OCI-LY7 (cell line): ENCODE measurements at regions not wholly inside any gene's neighbourhood (a gene's known extent, or its start where the extent isn't known, plus 50 kb on each side); places are given as distances from the start of the nearest gene placed in this dataset.

ENCODE experiments used
- BruUV-seq: library from RNA; stranded (reverse); fragments of 400-500 nt; replicated peaks from 2 replicates; lab custom pipeline; 2021; lab: Mats Ljungman, UMichigan
- CTCF ChIA-PET: fragments of 300-600 bp; sonication (Branson Sonifier 250); formaldehyde crosslinking; loops from one replicate; lab custom pipeline; 2022; ENCODE audit warnings: antibody characterized with exemption; ENCODE audit not compliant: unreplicated experiment; lab: Charles Lee
- POLR2A ChIA-PET: fragments of 300-600 bp; sonication (Branson Sonifier 250); formaldehyde crosslinking; loops from one replicate; lab custom pipeline; 2022; ENCODE audit warnings: antibody characterized with exemption; lab: Charles Lee
- DNase-seq: peaks from one replicate; pipeline ENCODE4 v3.0.0-alpha.2; 2015; ENCODE audit warnings: low spot score
- H2AFZ ChIP-seq: fragments of 200-600 bp; sonication (generic), shearing (Covaris generic); 2 replicates; pipeline ENCODE4 v1.6.1; 2014; ENCODE audit warnings: mild to moderate bottlenecking, antibody characterized with exemption, low read length, moderate library complexity
- H3K27ac ChIP-seq: fragments of 200-600 bp; sonication (generic); 2 replicates; pipeline ENCODE4 v1.5.1; 2014; ENCODE audit warnings: mixed run types, low read depth, mild to moderate bottlenecking, moderate library complexity, low read length, inconsistent platforms; ENCODE audit not compliant: poor library complexity, severe bottlenecking
- H3K36me3 ChIP-seq: fragments of 200-600 bp; sonication (generic); 2 replicates; pipeline ENCODE4 v1.6.1; 2014; ENCODE audit warnings: mild to moderate bottlenecking, antibody characterized with exemption, low read length, moderate library complexity, mixed read lengths; ENCODE audit not compliant: insufficient read depth
- H3K4me1 ChIP-seq: fragments of 200-600 bp; sonication (generic); 2 replicates; pipeline ENCODE4 v1.5.1; 2014; ENCODE audit warnings: mild to moderate bottlenecking, low read length; ENCODE audit not compliant: insufficient read depth, poor library complexity, severe bottlenecking
- H3K4me2 ChIP-seq: fragments of 200-600 bp; sonication (generic); 2 replicates; pipeline ENCODE4 v1.6.1; 2014; ENCODE audit warnings: mild to moderate bottlenecking, low read length
- H3K4me3 ChIP-seq: fragments of 200-600 bp; sonication (generic); 2 replicates; pipeline ENCODE4 v1.5.1; 2014; ENCODE audit warnings: mild to moderate bottlenecking, low read depth, low read length; ENCODE audit not compliant: poor library complexity, severe bottlenecking
- H3K79me2 ChIP-seq: fragments of 200-600 bp; sonication (generic); 2 replicates; pipeline ENCODE4 v1.6.1; 2016; ENCODE audit warnings: low read depth, mild to moderate bottlenecking, low read length, moderate library complexity, mixed read lengths; ENCODE audit not compliant: insufficient read depth
- H3K9me2 ChIP-seq: fragments of 200-600 bp; sonication (generic); 2 replicates; pipeline ENCODE4 v1.6.1; 2016; ENCODE audit warnings: mild to moderate bottlenecking, low read length, mixed read lengths; ENCODE audit not compliant: insufficient read depth
- H3K9me3 ChIP-seq: fragments of 200-600 bp; sonication (generic); 2 replicates; pipeline ENCODE4 v1.6.1; 2014; ENCODE audit warnings: mild to moderate bottlenecking, mixed run types, low read length, mixed read lengths
- H4K20me1 ChIP-seq: fragments of 200-600 bp; sonication (generic); 2 replicates; pipeline ENCODE4 v1.6.1; 2014; ENCODE audit warnings: mild to moderate bottlenecking, antibody characterized with exemption, low read length, moderate library complexity, mixed read lengths; ENCODE audit not compliant: insufficient read depth
- EZH2phosphoT487 ChIP-seq: fragments of 200-600 bp; sonication (generic); IDR thresholded peaks from 2 replicates; pipeline ENCODE4 v1.6.1; 2018; ENCODE audit warnings: low read depth, borderline replicate concordance, mild to moderate bottlenecking, mixed run types, antibody characterized with exemption, low read length, moderate library complexity, mixed read lengths
- intact Hi-C: fragments of 100-400 bp; cut with micrococcal nuclease; formaldehyde crosslinking; loops from one replicate; pipeline ENCODE4 v1.10.0; 2022; ENCODE audit not compliant: unreplicated experiment
- TF ChIP-seq, protein P1 (sequence below): fragments of 200-600 bp; sonication (generic); conservative IDR thresholded peaks from 2 replicates; pipeline ENCODE4 v1.5.1; 2014; ENCODE audit warnings: mild to moderate bottlenecking, antibody characterized with exemption, low read length, moderate library complexity, mixed read lengths

DNA sequence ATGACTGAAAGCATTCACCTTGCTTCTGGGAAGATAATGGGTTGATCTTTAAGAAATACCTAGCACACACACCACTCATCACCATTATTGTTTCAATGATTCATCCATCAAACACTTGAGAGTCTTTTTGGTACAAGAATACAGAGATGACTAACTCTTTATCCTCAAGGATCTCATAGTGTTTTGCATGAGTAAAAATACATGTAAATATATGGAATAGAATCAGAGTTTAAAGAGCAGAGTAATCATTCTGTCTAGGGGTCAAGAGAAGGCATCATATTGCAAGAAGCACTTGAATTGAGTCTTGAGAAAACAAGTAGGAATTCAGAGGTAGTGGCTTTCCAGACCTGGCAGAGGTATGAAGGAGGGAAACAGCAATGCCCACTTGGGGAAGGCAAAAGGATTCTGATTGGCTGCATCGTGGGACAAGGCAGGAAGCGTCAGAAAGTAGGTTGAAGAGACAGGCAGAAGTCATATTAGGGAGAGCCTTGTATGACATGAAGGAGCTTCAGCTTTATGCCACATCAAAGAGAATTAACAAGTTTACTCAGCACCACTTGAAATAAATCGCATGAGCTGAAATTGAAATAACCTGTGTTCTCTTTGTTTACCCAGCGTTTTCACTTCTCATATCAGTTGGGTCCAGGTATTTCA, 542.5 kb downstream of the TLE1 start:
- CTCF ChIA-PET: no interaction called here
- BruUV-seq: no TSS peak
- TF ChIP-seq, protein P1, sequence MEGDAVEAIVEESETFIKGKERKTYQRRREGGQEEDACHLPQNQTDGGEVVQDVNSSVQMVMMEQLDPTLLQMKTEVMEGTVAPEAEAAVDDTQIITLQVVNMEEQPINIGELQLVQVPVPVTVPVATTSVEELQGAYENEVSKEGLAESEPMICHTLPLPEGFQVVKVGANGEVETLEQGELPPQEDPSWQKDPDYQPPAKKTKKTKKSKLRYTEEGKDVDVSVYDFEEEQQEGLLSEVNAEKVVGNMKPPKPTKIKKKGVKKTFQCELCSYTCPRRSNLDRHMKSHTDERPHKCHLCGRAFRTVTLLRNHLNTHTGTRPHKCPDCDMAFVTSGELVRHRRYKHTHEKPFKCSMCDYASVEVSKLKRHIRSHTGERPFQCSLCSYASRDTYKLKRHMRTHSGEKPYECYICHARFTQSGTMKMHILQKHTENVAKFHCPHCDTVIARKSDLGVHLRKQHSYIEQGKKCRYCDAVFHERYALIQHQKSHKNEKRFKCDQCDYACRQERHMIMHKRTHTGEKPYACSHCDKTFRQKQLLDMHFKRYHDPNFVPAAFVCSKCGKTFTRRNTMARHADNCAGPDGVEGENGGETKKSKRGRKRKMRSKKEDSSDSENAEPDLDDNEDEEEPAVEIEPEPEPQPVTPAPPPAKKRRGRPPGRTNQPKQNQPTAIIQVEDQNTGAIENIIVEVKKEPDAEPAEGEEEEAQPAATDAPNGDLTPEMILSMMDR: no peak
- TF ChIP-seq EZH2phosphoT487: no peak

DNA sequence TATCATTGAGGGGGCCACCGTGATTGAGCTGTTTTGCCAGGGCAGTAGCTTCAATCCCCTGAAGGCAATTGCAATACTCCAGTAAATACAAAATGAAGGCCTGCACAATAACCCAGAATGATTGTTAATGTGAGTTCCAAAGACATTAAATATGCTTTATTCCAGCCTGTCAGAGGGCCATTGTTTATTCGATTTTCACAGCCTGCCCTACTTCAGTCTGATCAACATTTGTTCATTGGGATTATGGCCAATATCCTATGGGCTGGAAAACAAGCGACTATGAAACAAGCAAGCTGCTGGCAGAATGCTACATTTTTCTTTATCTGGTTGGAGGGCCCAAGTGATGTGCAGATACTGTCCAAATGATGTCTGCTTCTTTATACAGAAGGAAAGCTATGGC, 543.1 kb downstream of the TLE1 start:
- ChIA-PET CTCF (no interaction called here), POLR2A (no interaction called here)
- H3K9me2 ChIP-seq: no peaks in the 10 kb centered on the region
- H3K36me3 ChIP-seq: no peaks in the 10 kb centered on the region
- H3K27ac ChIP-seq: no peak overlapping the region
- H3K4me2 ChIP-seq: no peak overlapping the region
- no peaks in the 10 kb centered on the region for H4K20me1 ChIP-seq
- no peak for TF ChIP-seq EZH2phosphoT487
- TF ChIP-seq, protein P1: no peak
- no peaks in the 10 kb centered on the region for H3K4me1 ChIP-seq
- no peak overlapping the region for H3K4me3 ChIP-seq
- intact Hi-C loops: no loop called here
- no peaks in the 10 kb centered on the region for H3K9me3 ChIP-seq
- no TSS peak for BruUV-seq
- no peak for DNase-seq
- H3K79me2 ChIP-seq: no peaks in the 10 kb centered on the region
- no peak overlapping the region for H2AFZ ChIP-seq

More for the DNA sequence above, 542.5 kb downstream of the TLE1 start:
- Histone ChIP-seq H3K4me2 (no peak overlapping the region), H3K9me2 (no peaks in the 10 kb centered on the region), H3K9me3 (no peaks in the 10 kb centered on the region), H3K79me2 (no peaks in the 10 kb centered on the region), H3K27ac (no peak overlapping the region), H2AFZ (no peak overlapping the region), H4K20me1 (no peaks in the 10 kb centered on the region), H3K4me1 (no peaks in the 10 kb centered on the region), H3K36me3 (no peaks in the 10 kb centered on the region), H3K4me3 (no peak overlapping the region)
- POLR2A ChIA-PET: no interaction called here
- DNase-seq: no peak
- intact Hi-C loops: no loop called here

DNA sequence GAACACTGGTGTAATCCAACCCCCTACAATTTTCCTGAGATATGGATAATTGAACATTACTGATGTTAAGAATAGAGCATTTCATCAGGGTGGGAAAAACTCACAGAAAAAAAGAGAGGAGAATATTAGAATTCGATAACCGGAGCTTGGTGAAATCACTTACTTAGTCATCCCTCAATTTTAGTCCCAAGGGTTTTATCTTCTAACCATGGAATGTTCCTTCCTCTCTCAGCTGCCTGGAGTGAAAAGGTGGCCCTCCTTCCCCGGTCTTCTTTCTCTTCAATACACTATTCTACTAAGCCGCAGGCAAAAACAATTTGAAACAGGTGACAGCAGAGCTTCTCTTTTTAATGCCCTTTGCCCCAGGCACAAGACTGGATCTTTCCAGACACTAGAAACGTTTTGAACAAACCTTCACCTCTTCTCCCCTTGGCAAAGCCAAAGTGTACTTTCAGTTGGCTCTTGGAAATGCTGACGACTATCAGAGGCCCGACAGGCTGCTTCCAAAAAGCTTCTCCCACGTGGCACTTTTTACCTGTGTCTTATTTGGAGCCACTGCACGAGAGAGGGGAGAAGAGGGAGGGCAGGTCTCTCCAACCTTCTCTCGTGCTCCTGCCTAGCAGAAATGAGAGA, 543.9 kb downstream of the TLE1 start:
- no peaks in the 10 kb centered on the region for H3K9me3 ChIP-seq
- H4K20me1 ChIP-seq: no peaks in the 10 kb centered on the region
- no peak overlapping the region for H3K4me2 ChIP-seq
- no peaks in the 10 kb centered on the region for H3K79me2 ChIP-seq
- H3K4me3 ChIP-seq: no peak overlapping the region
- no peak overlapping the region for H3K27ac ChIP-seq
- H2AFZ ChIP-seq: no peak overlapping the region
- POLR2A ChIA-PET: no interaction called here
- CTCF ChIA-PET: no interaction called here
- DNase-seq: no peak
- TF ChIP-seq, protein P1: no peak
- no peak for TF ChIP-seq EZH2phosphoT487
- H3K4me1 ChIP-seq: no peaks in the 10 kb centered on the region
- no peaks in the 10 kb centered on the region for H3K9me2 ChIP-seq
- H3K36me3 ChIP-seq: no peaks in the 10 kb centered on the region
- BruUV-seq: no TSS peak
- intact Hi-C loops: no loop called here
